ENCODE measurements at regions not wholly inside any gene's neighbourhood (a gene's known extent, or its start where the extent isn't known, plus 50 kb on each side); places are given as distances from the start of the nearest gene placed in this dataset.
"Not testable (repeated sequence)": the region's sequence is repeated elsewhere in the genome, so short reads cannot be mapped to it uniquely, and the experiment has no call there.

GRCh38 chrX:42290608-42291007 lies 367.3 kb upstream of the CASK start:
- no peak overlapping the region for H3K4me3 ChIP-seq (ENCODE audit: low read depth, low read length)
- POLR2A ChIA-PET, result no interaction called here
- peak; percentile 5 for TF ChIP-seq CTCF (IDR thresholded peaks at IDR 0.05; ENCODE audit: insufficient read depth, low read length, missing control alignments)
- no peak for DNase-seq (ENCODE audit: low read depth, low spot score)
- CTCF ChIA-PET, result interaction anchor here (1.6 kb wide), 1 partner anchor 239 kb away, joined by 7 read pairs; no protein-coding TSS in a partner anchor

- no peak overlapping the region for H3K4me3 ChIP-seq (ENCODE audit: low read depth, low read length)
- CTCF ChIA-PET, result no interaction called here
- no peak for DNase-seq (ENCODE audit: low read depth, low spot score)
- TF ChIP-seq CTCF (IDR thresholded peaks at IDR 0.05; ENCODE audit: insufficient read depth, low read length, missing control alignments), result no peak
- POLR2A ChIA-PET, result no interaction called here
Observed at GRCh38 chrX:42289492-42290385, 366.4 kb upstream of the CASK start.

DNA sequence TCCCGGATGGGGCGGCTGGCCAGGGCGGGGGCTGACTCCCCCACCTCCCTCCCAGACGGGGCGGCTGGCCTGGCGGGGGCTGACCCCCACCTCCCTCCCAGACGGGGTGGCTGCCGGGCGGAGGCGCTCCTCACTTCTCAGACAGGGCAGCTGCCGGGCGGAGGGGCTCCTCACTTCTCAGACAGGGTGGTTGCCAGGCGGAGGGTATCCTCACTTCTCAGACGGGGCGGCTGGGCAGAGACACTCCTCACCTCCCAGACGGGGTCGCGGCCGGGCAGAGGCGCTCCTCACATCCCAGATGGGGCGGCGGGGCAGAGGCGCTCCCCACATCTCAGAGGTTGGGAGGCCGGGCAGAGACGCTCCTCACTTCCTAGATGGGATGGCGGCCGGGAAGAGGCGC lies 362.3 kb upstream of the CASK start:
- CTCF ChIA-PET, result not testable (repeated sequence)

DNA sequence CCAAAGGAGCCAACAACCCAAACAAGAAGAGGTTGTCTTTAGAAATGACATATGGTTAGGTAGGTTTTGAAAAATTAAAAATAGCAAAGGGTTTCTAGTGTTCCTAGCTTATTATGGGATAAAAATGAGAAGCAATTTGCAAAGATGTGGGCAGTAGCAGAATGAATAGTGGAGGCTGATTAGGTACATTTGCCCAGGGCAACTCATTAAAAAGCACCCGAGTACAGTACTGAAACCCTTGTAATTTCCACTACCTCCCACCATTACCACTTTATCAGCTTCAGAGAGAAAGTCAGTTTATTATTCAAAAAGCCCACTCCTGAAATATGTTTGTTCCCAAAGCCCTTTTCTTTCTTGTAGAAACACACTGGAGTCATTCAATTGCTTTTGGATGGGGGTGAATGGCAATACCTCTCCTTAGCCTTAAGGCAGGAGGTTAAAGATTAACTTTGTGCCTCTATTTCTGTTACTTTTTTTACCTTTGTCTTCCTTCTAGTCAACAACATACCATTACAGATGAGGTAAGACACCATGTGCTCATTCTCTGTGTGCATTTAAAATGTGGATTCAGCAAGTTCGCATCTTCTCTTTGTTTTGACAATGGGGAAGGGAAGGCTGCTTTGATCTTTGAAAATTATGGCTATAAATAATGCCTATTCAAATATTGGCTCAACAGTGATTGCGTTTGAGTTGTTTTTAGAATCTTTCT lies 353.8 kb upstream of the CASK start:
- no peak overlapping the region for H3K4me3 ChIP-seq (ENCODE audit: low read depth, low read length)
- POLR2A ChIA-PET, result no interaction called here
- DNase-seq (ENCODE audit: low read depth, low spot score), result no peak
- CTCF ChIA-PET, result no interaction called here
- TF ChIP-seq CTCF (IDR thresholded peaks at IDR 0.05; ENCODE audit: insufficient read depth, low read length, missing control alignments), result no peak

More for the DNA sequence above, 362.3 kb upstream of the CASK start:
- DNase-seq (ENCODE audit: low read depth, low spot score); POLR2A ChIA-PET; H3K4me3 ChIP-seq (ENCODE audit: low read depth, low read length): not testable (repeated sequence)

- H3K4me3 ChIP-seq (ENCODE audit: low read depth, low read length), result no peak overlapping the region
- DNase-seq (ENCODE audit: low read depth, low spot score), result no peak
- ChIA-PET POLR2A (no interaction called here), CTCF (no interaction called here)
- no peak for TF ChIP-seq CTCF (IDR thresholded peaks at IDR 0.05; ENCODE audit: insufficient read depth, low read length, missing control alignments)
Observed at GRCh38 chrX:42274151-42274550, 350.8 kb upstream of the CASK start.

- no peak overlapping the region for H3K4me3 ChIP-seq (ENCODE audit: low read depth, low read length)
- no peak for TF ChIP-seq CTCF (IDR thresholded peaks at IDR 0.05; ENCODE audit: insufficient read depth, low read length, missing control alignments)
- no peak for DNase-seq (ENCODE audit: low read depth, low spot score)
- ChIA-PET POLR2A (no interaction called here), CTCF (no interaction called here)
Observed at GRCh38 chrX:42273387-42273786, 350.0 kb upstream of the CASK start.
